ENCODE measurements at regions not wholly inside any gene's neighbourhood (a gene's known extent, or its start where the extent isn't known, plus 50 kb on each side); places are given as distances from the start of the nearest gene placed in this dataset.

DNA sequence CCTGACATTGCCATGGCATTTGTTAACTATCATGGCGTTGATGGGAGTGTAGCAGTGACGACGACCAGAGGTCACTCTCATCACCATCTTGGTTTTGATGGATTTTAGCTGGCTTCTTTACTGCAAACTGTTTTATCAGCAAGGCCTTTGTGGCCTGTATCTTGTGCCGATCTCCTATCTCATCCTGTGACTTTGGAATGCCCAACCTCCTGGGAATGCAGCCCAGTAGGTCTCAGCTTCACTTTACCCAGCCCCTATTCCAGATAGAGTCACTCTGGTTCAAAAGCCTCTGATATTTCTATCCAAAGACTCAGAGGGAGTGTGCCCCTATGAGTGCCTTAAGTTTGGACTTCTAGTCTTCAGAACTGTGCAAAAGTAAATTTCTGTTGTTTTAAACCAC is 130.1 kb downstream of the ADAMTS1 start:
- no peaks in the 10 kb centered on the region for H3K36me3 Mint-ChIP-seq
- H3K27me3 Mint-ChIP-seq (ENCODE audit: low read depth) = peaks cover 3% of the 10 kb centered on the region; the same call in 1 of the 2 replicates
- ChIA-PET POLR2A (no interaction called here), CTCF (interaction anchor here (2.0 kb wide), 1 partner anchor 18 kb away, joined by 8 read pairs; no protein-coding TSS in a partner anchor)
- H3K4me3 Mint-ChIP-seq = no peak overlapping the region
- ATAC-seq (no peak), DNase-seq (ENCODE audit: low spot score) (no peak)
- H3K9me3 Mint-ChIP-seq = no peaks in the 10 kb centered on the region
- H3K4me1 Mint-ChIP-seq = peaks cover 20% of the 10 kb centered on the region
- no peak overlapping the region for H3K27ac Mint-ChIP-seq
- TF ChIP-seq USF2 (CRISPR knock-in tag; IDR thresholded peaks at IDR 0.05) (no peak), FOXP4 (CRISPR knock-in tag; IDR thresholded peaks at IDR 0.05) (no peak), GABPB1 (CRISPR knock-in tag; IDR thresholded peaks at IDR 0.05) (no peak), MYBL2 (CRISPR knock-in tag; IDR thresholded peaks at IDR 0.05) (no peak), KAT7 (CRISPR knock-in tag; IDR thresholded peaks at IDR 0.05; ENCODE audit: borderline replicate concordance) (no peak)
- TF ChIP-seq, protein P1, sequence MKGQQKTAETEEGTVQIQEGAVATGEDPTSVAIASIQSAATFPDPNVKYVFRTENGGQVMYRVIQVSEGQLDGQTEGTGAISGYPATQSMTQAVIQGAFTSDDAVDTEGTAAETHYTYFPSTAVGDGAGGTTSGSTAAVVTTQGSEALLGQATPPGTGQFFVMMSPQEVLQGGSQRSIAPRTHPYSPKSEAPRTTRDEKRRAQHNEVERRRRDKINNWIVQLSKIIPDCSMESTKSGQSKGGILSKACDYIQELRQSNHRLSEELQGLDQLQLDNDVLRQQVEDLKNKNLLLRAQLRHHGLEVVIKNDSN (CRISPR knock-in tag; IDR thresholded peaks at IDR 0.05) = no peak
- TF ChIP-seq, protein P2, sequence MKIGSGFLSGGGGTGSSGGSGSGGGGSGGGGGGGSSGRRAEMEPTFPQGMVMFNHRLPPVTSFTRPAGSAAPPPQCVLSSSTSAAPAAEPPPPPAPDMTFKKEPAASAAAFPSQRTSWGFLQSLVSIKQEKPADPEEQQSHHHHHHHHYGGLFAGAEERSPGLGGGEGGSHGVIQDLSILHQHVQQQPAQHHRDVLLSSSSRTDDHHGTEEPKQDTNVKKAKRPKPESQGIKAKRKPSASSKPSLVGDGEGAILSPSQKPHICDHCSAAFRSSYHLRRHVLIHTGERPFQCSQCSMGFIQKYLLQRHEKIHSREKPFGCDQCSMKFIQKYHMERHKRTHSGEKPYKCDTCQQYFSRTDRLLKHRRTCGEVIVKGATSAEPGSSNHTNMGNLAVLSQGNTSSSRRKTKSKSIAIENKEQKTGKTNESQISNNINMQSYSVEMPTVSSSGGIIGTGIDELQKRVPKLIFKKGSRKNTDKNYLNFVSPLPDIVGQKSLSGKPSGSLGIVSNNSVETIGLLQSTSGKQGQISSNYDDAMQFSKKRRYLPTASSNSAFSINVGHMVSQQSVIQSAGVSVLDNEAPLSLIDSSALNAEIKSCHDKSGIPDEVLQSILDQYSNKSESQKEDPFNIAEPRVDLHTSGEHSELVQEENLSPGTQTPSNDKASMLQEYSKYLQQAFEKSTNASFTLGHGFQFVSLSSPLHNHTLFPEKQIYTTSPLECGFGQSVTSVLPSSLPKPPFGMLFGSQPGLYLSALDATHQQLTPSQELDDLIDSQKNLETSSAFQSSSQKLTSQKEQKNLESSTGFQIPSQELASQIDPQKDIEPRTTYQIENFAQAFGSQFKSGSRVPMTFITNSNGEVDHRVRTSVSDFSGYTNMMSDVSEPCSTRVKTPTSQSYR (CRISPR knock-in tag; IDR thresholded peaks at IDR 0.05) = no peak

- TF ChIP-seq ZNF396 (CRISPR knock-in tag; IDR thresholded peaks at IDR 0.05; ENCODE audit: borderline replicate concordance) (no peak), IRF2 (CRISPR knock-in tag; IDR thresholded peaks at IDR 0.05; ENCODE audit: borderline replicate concordance, low read depth) (no peak), ZNF425 (CRISPR knock-in tag; conservative IDR thresholded peaks at IDR 0.05) (no peak), ATF6 (CRISPR knock-in tag; IDR thresholded peaks at IDR 0.05) (no peak), NR1H2 (CRISPR knock-in tag; IDR thresholded peaks at IDR 0.05) (no peak), ZNF512 (CRISPR knock-in tag; IDR thresholded peaks at IDR 0.05; ENCODE audit: borderline replicate concordance) (no peak), ZNF423 (CRISPR knock-in tag; IDR thresholded peaks at IDR 0.05) (no peak), TCF7 (CRISPR knock-in tag; IDR thresholded peaks at IDR 0.05; ENCODE audit: low read depth) (no peak)
- TF ChIP-seq, protein P3, sequence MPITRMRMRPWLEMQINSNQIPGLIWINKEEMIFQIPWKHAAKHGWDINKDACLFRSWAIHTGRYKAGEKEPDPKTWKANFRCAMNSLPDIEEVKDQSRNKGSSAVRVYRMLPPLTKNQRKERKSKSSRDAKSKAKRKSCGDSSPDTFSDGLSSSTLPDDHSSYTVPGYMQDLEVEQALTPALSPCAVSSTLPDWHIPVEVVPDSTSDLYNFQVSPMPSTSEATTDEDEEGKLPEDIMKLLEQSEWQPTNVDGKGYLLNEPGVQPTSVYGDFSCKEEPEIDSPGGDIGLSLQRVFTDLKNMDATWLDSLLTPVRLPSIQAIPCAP (CRISPR knock-in tag; IDR thresholded peaks at IDR 0.05) = no peak
- TF ChIP-seq, protein P4, sequence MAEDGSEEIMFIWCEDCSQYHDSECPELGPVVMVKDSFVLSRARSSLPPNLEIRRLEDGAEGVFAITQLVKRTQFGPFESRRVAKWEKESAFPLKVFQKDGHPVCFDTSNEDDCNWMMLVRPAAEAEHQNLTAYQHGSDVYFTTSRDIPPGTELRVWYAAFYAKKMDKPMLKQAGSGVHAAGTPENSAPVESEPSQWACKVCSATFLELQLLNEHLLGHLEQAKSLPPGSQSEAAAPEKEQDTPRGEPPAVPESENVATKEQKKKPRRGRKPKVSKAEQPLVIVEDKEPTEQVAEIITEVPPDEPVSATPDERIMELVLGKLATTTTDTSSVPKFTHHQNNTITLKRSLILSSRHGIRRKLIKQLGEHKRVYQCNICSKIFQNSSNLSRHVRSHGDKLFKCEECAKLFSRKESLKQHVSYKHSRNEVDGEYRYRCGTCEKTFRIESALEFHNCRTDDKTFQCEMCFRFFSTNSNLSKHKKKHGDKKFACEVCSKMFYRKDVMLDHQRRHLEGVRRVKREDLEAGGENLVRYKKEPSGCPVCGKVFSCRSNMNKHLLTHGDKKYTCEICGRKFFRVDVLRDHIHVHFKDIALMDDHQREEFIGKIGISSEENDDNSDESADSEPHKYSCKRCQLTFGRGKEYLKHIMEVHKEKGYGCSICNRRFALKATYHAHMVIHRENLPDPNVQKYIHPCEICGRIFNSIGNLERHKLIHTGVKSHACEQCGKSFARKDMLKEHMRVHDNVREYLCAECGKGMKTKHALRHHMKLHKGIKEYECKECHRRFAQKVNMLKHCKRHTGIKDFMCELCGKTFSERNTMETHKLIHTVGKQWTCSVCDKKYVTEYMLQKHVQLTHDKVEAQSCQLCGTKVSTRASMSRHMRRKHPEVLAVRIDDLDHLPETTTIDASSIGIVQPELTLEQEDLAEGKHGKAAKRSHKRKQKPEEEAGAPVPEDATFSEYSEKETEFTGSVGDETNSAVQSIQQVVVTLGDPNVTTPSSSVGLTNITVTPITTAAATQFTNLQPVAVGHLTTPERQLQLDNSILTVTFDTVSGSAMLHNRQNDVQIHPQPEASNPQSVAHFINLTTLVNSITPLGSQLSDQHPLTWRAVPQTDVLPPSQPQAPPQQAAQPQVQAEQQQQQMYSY (CRISPR knock-in tag; IDR thresholded peaks at IDR 0.05) = no peak
- ChIA-PET CTCF (interaction anchor here (1.3 kb wide), 1 partner anchor 23 kb away, joined by 6 read pairs; no protein-coding TSS in a partner anchor), POLR2A (no interaction called here)
- no peaks in the 10 kb centered on the region for H3K27me3 Mint-ChIP-seq (ENCODE audit: low read depth)
- H3K4me3 Mint-ChIP-seq = peak overlapping the region; percentile 36; the same call in 1 of the 2 replicates
- H3K4me1 Mint-ChIP-seq = peaks cover 19% of the 10 kb centered on the region
- DNase-seq (ENCODE audit: low spot score) = no peak
- H3K27ac Mint-ChIP-seq = peak overlapping the region; percentile 70
- H3K9me3 Mint-ChIP-seq = no peaks in the 10 kb centered on the region
- H3K36me3 Mint-ChIP-seq = no peaks in the 10 kb centered on the region
- peak; percentile 82 for ATAC-seq
Measured at GRCh38 chr21:26710155-26710554, 135.1 kb downstream of the ADAMTS1 start.
